ENCODE measurements at regions not wholly inside any gene's neighbourhood (a gene's known extent, or its start where the extent isn't known, plus 50 kb on each side); places are given as distances from the start of the nearest gene placed in this dataset.

- no peak overlapping the region for H3K27ac ChIP-seq (ENCODE audit: low read depth, low read length)
- H3K9ac ChIP-seq (ENCODE audit: low read length): no peak overlapping the region
- TF ChIP-seq, protein P1, sequence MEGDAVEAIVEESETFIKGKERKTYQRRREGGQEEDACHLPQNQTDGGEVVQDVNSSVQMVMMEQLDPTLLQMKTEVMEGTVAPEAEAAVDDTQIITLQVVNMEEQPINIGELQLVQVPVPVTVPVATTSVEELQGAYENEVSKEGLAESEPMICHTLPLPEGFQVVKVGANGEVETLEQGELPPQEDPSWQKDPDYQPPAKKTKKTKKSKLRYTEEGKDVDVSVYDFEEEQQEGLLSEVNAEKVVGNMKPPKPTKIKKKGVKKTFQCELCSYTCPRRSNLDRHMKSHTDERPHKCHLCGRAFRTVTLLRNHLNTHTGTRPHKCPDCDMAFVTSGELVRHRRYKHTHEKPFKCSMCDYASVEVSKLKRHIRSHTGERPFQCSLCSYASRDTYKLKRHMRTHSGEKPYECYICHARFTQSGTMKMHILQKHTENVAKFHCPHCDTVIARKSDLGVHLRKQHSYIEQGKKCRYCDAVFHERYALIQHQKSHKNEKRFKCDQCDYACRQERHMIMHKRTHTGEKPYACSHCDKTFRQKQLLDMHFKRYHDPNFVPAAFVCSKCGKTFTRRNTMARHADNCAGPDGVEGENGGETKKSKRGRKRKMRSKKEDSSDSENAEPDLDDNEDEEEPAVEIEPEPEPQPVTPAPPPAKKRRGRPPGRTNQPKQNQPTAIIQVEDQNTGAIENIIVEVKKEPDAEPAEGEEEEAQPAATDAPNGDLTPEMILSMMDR (IDR thresholded peaks at IDR 0.05; ENCODE audit: insufficient read depth, low read depth, low read length): no peak
- TF ChIP-seq EZH2 (IDR thresholded peaks at IDR 0.05; ENCODE audit: insufficient read depth, low read length): no peak
- Mint-ChIP-seq H3K27ac (ENCODE audit: unreplicated experiment) (no peak overlapping the region), H3K4me1 (ENCODE audit: low read depth, unreplicated experiment) (no peaks in the 10 kb centered on the region), H3K27me3 (ENCODE audit: low read depth, unreplicated experiment) (no peaks in the 10 kb centered on the region), H3K4me3 (ENCODE audit: unreplicated experiment) (no peak overlapping the region), H3K36me3 (ENCODE audit: low read depth, unreplicated experiment) (no peaks in the 10 kb centered on the region), H3K9me3 (ENCODE audit: unreplicated experiment) (peaks cover 27% of the 10 kb centered on the region)
- no peak overlapping the region for H2AFZ ChIP-seq (ENCODE audit: low read depth, low read length)
- H3K4me1 ChIP-seq (ENCODE audit: insufficient read depth, low read length): no peaks in the 10 kb centered on the region
- H3K79me2 ChIP-seq (ENCODE audit: insufficient read depth, low read length): no peaks in the 10 kb centered on the region
- no peaks in the 10 kb centered on the region for H4K20me1 ChIP-seq (ENCODE audit: insufficient read depth, low read length)
- no peaks in the 10 kb centered on the region for H3K27me3 ChIP-seq (ENCODE audit: insufficient read depth, low read length)
- DNase-seq (ENCODE audit: low read depth): no peak
- no peak overlapping the region for H3K4me3 ChIP-seq (ENCODE audit: insufficient read depth, low read depth, low read length)
- H3K4me2 ChIP-seq (ENCODE audit: low read length): no peak overlapping the region
- no peaks in the 10 kb centered on the region for H3K36me3 ChIP-seq (ENCODE audit: insufficient read depth, low read length)
- no peak for FAIRE-seq
- peaks cover 6% of the 10 kb centered on the region for H3K9me3 ChIP-seq (ENCODE audit: insufficient read depth, low read depth, low read length)
Observed at GRCh38 chr12:130079279-130079678, 83.0 kb upstream of the FZD10 start.

- H3K4me3 ChIP-seq (ENCODE audit: insufficient read depth, low read depth, low read length): no peak overlapping the region
- H3K4me1 ChIP-seq (ENCODE audit: insufficient read depth, low read length): no peaks in the 10 kb centered on the region
- no peak overlapping the region for H3K4me2 ChIP-seq (ENCODE audit: low read length)
- H3K9me3 ChIP-seq (ENCODE audit: insufficient read depth, low read depth, low read length): peaks cover 6% of the 10 kb centered on the region
- Mint-ChIP-seq H3K27ac (ENCODE audit: unreplicated experiment) (no peak overlapping the region), H3K9me3 (ENCODE audit: unreplicated experiment) (peaks cover 26% of the 10 kb centered on the region), H3K36me3 (ENCODE audit: low read depth, unreplicated experiment) (no peaks in the 10 kb centered on the region), H3K4me1 (ENCODE audit: low read depth, unreplicated experiment) (no peaks in the 10 kb centered on the region), H3K4me3 (ENCODE audit: unreplicated experiment) (no peak overlapping the region), H3K27me3 (ENCODE audit: low read depth, unreplicated experiment) (no peaks in the 10 kb centered on the region)
- no peak overlapping the region for H3K27ac ChIP-seq (ENCODE audit: low read depth, low read length)
- DNase-seq (ENCODE audit: low read depth): no peak
- no peaks in the 10 kb centered on the region for H3K79me2 ChIP-seq (ENCODE audit: insufficient read depth, low read length)
- FAIRE-seq: no peak
- TF ChIP-seq EZH2 (IDR thresholded peaks at IDR 0.05; ENCODE audit: insufficient read depth, low read length): no peak
- TF ChIP-seq, protein P1 (IDR thresholded peaks at IDR 0.05; ENCODE audit: insufficient read depth, low read depth, low read length): no peak
- no peak overlapping the region for H3K9ac ChIP-seq (ENCODE audit: low read length)
- no peaks in the 10 kb centered on the region for H4K20me1 ChIP-seq (ENCODE audit: insufficient read depth, low read length)
- no peaks in the 10 kb centered on the region for H3K27me3 ChIP-seq (ENCODE audit: insufficient read depth, low read length)
- no peaks in the 10 kb centered on the region for H3K36me3 ChIP-seq (ENCODE audit: insufficient read depth, low read length)
- H2AFZ ChIP-seq (ENCODE audit: low read depth, low read length): no peak overlapping the region
Observed at GRCh38 chr12:130080205-130080604, 82.1 kb upstream of the FZD10 start.

GRCh38 chr12:130081117-130081805 is 81.0 kb upstream of the FZD10 start:
- Histone ChIP-seq H2AFZ (ENCODE audit: low read depth, low read length) (no peak overlapping the region), H3K36me3 (ENCODE audit: insufficient read depth, low read length) (no peaks in the 10 kb centered on the region), H3K27ac (ENCODE audit: low read depth, low read length) (no peak overlapping the region), H3K9me3 (ENCODE audit: insufficient read depth, low read depth, low read length) (peaks cover 6% of the 10 kb centered on the region), H3K4me3 (ENCODE audit: insufficient read depth, low read depth, low read length) (no peak overlapping the region), H3K9ac (ENCODE audit: low read length) (no peak overlapping the region), H3K27me3 (ENCODE audit: insufficient read depth, low read length) (no peaks in the 10 kb centered on the region), H3K79me2 (ENCODE audit: insufficient read depth, low read length) (no peaks in the 10 kb centered on the region), H3K4me2 (ENCODE audit: low read length) (no peak overlapping the region), H3K4me1 (ENCODE audit: insufficient read depth, low read length) (no peaks in the 10 kb centered on the region), H4K20me1 (ENCODE audit: insufficient read depth, low read length) (no peaks in the 10 kb centered on the region)
- FAIRE-seq (no peak), DNase-seq (ENCODE audit: low read depth) (no peak)
- no peak for TF ChIP-seq EZH2 (IDR thresholded peaks at IDR 0.05; ENCODE audit: insufficient read depth, low read length)
- TF ChIP-seq, protein P1 (IDR thresholded peaks at IDR 0.05; ENCODE audit: insufficient read depth, low read depth, low read length): no peak
- Mint-ChIP-seq H3K36me3 (ENCODE audit: low read depth, unreplicated experiment) (no peaks in the 10 kb centered on the region), H3K4me3 (ENCODE audit: unreplicated experiment) (no peak overlapping the region), H3K27ac (ENCODE audit: unreplicated experiment) (no peak overlapping the region), H3K4me1 (ENCODE audit: low read depth, unreplicated experiment) (no peaks in the 10 kb centered on the region), H3K27me3 (ENCODE audit: low read depth, unreplicated experiment) (no peaks in the 10 kb centered on the region), H3K9me3 (ENCODE audit: unreplicated experiment) (peaks cover 19% of the 10 kb centered on the region)
